DMS53 (cell line): ENCODE measurements at regions not wholly inside any gene's neighbourhood (a gene's known extent, or its start where the extent isn't known, plus 50 kb on each side); places are given as distances from the start of the nearest gene placed in this dataset.
"Not testable (repeated sequence)": the region's sequence is repeated elsewhere in the genome, so short reads cannot be mapped to it uniquely, and the experiment has no call there.

ENCODE experiments used
- DNase-seq: peaks from one replicate; lab custom pipeline; 2025; lab: John Stamatoyannopoulos, UW

DNA sequence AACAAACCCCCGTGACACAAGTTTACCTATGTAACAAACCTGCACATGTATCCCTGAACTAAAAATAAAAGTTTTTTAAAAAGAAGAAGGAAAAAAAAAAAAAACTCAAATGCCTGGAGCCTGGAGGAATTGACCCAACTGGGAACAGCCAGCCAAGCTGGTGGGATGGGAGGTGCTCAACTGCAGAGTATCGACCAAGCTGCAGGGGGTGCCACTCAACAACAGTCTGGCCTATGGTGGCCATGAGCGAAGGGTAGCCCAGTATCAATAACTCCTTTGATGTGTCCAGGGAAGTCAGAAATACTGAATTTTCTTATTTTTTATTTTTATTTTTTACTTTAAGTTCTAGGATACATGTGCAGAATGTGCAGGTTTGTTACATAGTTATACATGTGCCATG, 310.3 kb upstream of the DLGAP1 start:
- DNase-seq = no peak

DNA sequence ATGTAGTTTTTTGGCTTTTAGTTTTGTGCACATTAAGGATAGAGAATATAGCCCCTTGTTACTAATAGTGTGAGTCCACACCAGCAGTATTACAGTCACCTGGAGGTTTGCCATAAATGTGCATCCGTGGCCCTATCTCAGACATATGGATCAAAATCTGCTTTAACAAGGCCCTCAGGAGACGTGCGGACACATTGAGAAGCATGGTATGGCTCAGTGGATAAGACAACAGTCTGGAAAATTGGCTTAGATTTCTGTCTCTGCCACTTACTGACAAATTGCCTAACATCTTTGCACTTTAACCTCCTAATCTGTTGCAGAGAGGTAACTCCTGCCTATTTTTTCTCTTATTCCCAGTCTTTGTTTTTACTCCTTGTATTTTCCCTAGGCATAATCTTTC, 307.2 kb upstream of the DLGAP1 start:
- DNase-seq = no peak

GRCh38 chr18:4758980-4759379, 303.9 kb upstream of the DLGAP1 start:
- DNase-seq = no peak

DNA sequence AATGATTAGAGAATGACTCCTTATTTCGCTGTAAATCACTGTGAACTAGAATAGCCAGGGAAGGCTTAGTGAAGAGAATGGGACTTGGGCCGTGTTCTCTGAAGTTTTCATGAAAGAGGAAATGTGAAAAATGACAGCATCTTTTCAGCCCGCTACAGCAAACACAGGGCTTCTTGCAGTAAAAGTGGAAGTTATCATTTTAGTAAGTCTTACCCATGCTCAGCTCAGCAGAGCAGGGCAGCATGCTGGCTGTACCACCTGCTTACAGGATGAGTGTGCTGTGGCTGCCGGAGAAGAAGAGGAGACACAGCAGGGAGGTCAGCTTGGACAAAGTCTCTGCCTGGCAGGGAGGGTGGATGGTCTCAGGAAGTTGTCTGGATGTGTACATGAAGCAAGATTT, 300.7 kb upstream of the DLGAP1 start:
- no peak for DNase-seq

- not testable (repeated sequence) for DNase-seq
Measured at GRCh38 chr18:4753151-4753550, 298.0 kb upstream of the DLGAP1 start.

DNA sequence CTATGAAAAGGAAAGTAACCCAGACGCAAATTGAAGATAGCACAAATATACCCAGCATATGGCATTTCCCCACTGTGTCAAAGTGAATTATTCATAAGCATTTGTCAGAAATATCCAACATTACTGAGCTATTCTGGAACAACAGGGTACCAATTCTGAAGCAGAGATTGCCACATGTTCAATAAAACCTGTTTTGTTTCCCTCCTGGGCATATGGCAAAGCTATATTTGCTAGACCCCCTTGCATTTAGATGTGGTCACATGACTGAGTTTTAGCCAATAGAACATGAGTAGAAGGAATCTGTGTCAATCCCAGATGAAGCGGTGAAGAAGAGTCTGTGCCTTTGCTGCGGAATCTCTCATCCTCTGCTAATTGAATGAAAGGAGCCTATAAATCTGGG, 296.4 kb upstream of the DLGAP1 start:
- no peak for DNase-seq

DNA sequence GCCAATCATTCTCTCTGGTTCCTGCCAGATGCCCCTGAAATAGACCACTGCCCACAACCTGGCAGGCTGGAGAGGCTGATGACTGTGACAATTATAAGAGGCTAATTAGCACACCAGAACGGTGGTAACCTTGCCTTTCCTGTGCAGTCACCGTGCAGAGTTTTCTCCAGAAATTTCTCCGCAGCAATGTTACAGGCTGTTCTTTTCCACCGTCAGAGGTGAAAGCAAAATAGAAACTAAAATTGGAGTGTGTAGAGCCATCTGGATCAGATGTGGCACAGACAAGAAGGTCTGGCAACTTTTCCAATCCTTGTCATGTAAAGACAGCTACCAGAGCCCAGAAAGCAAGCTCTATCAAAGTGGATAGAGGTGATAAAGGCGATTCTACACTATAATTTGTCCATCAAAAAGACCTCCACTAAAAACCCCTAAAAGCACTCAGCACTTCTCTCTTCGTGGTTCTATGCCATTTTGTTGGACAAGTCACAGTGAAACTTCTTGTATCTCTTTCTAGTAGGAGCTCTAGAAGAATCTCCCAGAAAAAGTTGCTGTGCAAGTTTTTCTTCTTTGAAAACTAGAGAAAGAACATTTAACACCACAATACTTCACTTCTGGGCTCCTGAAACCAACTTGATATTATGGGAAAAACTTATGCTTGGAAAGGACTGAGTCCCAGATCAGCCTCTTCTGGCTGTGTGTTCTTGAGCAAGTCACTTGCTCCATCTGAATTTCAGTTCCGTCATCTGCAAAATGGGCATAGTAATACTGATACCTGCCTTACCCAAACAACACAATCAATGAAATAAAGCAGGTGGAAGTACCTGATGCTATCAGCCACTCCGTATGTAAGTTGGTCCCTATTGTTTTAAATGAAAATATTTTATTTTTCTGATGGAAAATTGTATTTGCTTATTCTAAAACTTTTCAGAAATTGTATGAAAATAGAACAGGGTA, 295.6 kb upstream of the DLGAP1 start:
- DNase-seq = no peak

DNA sequence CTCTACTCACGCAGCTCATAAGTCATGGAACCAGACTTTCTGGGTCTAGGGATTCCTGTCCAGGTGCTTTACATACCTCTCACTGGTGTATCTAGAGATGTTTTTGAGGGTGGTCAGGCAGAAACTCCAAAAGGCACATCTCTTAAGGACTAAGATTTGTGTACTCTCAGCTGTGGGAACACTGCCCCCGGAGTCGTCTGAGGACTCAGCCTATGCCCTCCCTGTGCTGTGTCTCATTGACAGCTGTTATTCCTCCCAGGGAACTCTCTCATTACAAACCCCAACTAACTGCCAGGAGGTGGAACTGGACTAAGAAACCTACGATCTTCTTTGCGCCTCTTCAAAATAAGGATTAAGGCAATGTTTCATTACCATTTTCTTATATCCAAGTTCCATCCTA, 293.9 kb upstream of the DLGAP1 start:
- no peak for DNase-seq

DNA sequence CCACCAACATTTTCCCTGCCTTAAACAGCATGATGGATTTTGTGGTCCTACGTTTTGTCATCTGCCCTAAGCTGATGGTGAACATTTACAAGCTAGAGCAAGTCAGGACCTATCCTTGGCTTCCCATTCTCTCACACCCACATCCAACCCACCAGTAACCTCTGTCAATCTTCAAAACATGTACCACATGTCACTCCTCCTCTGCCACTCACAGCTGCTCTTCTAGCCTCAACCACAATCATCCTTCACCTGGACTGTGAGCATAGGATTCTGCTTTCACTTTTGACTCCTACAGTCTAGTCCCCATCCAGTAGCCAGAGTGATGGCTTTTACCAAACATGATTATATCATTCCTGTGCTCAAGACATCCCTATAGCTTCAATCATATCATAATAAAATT, 279.8 kb upstream of the DLGAP1 start:
- no peak for DNase-seq

DNA sequence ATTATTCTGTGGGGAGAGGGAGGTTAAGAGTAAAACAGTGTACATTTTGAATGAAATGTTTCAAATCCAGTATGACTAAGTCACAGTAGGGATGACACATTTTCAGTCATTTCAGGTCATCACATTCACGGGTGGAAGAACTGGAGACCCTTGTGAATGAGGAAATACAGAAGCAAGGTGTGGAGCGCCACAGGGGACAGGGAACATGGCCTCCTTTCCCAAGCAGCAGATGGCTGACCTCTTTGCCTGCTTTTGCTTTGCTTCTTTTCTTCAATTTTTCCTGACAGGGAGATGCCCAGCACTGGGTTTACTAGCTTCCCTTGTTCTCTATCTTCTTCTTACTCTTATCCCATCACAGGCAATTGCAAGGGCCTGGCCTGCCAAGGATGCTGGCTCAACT, 278.9 kb upstream of the DLGAP1 start:
- DNase-seq = no peak

DNA sequence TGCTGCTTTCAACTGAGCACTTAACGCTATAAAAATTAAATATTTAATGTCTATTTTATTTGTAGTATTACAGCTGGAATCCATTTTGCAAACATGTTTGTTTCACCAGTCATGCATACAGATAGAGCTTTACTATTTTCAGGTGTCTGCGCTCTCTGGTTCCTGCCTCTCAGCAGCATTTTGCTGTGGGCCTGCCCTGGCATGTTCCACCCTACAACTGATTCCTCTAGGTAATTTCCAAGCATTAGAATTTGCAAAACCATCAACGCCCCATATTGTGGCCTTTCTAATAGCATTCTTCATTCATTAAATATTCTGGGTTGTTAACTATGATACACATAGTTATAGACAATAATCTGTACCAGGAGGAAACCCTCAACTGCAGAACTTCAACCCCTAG, 266.4 kb upstream of the DLGAP1 start:
- no peak for DNase-seq

DNA sequence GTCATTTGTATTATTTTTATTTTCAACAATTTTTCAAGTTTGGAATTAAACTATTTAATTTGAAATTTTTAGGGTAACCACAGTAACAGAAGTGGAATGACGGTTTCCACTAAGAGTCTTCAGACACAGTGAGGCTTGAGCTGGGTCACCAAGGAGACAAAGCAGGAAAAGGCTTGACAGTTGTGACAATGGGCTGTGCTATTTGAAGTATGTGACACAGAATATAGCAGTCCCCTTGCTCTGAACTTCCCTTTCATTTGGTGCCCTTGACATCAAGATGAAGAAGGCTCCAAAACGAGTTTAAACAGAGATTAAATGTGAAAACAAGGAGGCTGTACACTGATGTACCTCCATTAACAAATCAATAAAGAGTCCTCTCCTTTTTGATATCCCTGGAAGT, 265.4 kb upstream of the DLGAP1 start:
- DNase-seq = no peak

DNA sequence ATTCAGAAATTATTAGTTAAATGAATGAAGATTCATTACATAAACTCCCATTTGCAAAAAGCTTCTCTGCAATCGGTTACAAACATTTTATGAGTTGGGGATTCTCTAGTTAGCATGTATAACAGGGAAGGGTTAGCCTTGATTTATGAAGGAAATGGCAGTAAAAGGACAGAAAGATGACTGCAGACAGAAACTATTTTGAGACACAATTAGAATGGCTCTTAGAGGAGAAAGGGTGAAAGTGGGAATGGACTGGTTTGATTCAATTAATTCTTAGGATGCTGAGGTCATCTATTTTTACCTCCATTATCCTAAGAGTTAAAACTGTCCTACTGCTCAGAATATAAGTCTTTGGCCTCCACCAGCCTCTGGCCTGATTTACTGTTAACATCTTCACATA, 250.8 kb upstream of the DLGAP1 start:
- DNase-seq = no peak

DNA sequence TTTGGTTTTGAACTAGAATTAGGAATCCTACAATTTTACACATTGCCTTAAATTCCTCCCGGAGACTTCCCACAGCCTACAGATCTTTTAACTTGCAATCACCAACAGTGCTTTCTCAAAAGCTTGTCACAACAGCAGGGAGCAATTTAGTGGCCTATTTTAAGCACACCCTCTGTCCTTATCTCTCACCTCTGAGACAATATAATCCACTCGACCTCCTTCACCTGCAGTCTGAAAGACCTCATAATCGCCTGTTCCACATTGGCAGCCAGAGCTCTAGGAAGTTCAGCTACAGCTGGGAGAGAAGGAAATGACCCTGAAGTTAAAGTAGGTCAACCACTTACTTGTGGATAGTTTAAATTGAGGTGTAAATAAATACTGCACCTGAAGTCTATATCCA, 249.7 kb upstream of the DLGAP1 start:
- no peak for DNase-seq

DNA sequence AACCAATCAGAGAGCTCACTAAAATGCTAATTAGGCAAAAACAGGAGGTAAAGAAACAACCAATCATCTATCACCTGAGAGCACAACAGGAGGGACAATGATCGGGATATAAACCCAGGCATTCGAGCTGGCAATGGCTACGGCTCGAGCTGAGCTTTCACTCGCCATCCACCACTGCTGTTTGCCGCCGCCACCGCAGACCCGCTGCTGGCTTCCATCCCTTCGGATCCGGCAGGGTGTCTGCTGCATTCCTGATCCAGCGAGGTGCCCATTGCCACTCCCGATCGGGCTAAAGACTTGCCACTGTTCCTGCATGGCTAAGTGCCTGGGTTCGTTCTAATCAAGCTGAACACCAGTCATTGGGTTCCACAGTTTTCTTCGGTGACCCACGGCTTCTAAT, 236.7 kb upstream of the DLGAP1 start:
- DNase-seq = no peak

DNA sequence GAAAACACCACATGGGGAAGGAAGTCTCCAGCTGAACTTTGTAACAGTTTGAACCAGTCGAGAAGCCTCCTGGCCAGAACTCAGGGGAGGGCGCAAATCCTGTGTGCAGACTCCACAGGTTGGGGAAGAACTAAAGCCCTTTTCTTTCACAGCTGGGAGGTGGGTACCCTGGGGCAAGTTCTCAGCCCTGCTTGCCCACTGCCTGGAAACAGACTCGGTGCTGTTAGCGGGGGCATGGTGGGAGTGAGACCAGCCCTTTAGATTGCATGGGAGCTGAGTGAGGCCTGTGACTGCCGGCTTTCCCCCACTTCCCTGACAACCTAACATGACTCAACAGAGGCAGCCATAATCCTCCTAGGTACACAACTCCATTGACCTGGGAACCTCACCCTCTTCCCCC, 223.6 kb upstream of the DLGAP1 start:
- not testable (repeated sequence) for DNase-seq

DNA sequence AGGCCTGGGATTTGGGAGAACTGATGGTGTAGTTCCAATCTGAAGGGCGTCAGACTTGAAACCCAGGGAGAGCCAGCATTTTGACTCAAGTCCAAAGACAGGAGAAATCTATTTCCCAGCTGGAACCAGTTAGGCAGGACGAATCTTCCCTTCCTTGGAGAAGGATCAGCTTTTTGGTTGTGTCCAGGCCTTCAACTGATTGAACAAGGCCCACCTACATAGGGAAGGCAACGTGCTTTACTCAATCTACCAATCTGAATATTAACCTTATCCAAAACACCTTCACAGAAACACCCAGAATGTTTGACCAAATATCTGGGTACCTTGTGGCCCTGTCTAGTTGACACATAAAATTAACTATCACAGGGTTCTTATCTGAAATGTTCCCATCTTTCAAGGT, 221.9 kb upstream of the DLGAP1 start:
- no peak for DNase-seq

DNA sequence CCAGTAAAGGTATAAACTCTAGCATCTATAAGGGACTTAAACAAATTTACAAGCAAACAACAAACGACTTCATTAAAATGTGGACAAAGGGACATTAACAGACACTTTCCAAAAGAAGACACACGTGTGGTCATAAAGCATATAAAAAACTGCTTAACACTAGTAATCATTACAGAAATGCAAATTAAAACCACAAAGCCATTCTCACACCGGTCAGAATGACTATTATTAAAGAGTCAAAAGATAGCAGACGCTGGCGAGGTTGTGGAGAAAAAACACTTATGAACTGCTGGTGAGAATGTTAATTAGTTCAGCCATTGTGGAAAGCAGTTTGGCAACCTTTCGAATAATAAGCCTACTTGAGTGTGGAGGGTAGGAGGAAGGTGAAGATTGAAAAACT, 217.1 kb upstream of the DLGAP1 start:
- no peak for DNase-seq

- DNase-seq = no peak
Measured at GRCh38 chr18:4658804-4659203, 203.7 kb upstream of the DLGAP1 start.

GRCh38 chr18:4653418-4653817, 198.3 kb upstream of the DLGAP1 start:
- no peak for DNase-seq

- DNase-seq = no peak
Measured at GRCh38 chr18:4641771-4642368, 186.8 kb upstream of the DLGAP1 start.

GRCh38 chr18:4640349-4641012, 185.4 kb upstream of the DLGAP1 start:
- DNase-seq = no peak

- no peak for DNase-seq
Measured at GRCh38 chr18:4639628-4640310, 184.7 kb upstream of the DLGAP1 start.
